Fibroblast of the aortic adventitia (primary cell): ENCODE measurements at regions not wholly inside any gene's neighbourhood (a gene's known extent, or its start where the extent isn't known, plus 50 kb on each side); places are given as distances from the start of the nearest gene placed in this dataset.

ENCODE experiments used
- DNase-seq: peaks from one replicate; pipeline ENCODE4 v3.0.0-alpha.2; 2010; ENCODE audit warnings: low read depth
- H3K4me3 ChIP-seq: 2 replicates; pipeline ENCODE4 v1.5.1; 2011; ENCODE audit warnings: low read depth, mild to moderate bottlenecking, control low read depth, low read length, moderate library complexity
- CTCF ChIP-seq: IDR thresholded peaks from 2 replicates; pipeline ENCODE4 v1.5.1; 2011; ENCODE audit warnings: mild to moderate bottlenecking, low read length, control low read depth, inconsistent platforms; ENCODE audit not compliant: insufficient read depth

GRCh38 chr3:10570196-10570946 is 65.0 kb upstream of the ATP2B2 start:
- peak; percentile 19 for DNase-seq
- TF ChIP-seq CTCF: no peak
- no peak overlapping the region for H3K4me3 ChIP-seq

GRCh38 chr3:10574101-10574620 is 68.8 kb upstream of the ATP2B2 start:
- no peak overlapping the region for H3K4me3 ChIP-seq
- DNase-seq: no peak
- TF ChIP-seq CTCF: no peak

GRCh38 chr3:10575601-10576160 is 70.3 kb upstream of the ATP2B2 start:
- no peak for TF ChIP-seq CTCF
- no peak for DNase-seq

GRCh38 chr3:10577486-10577885 is 72.1 kb upstream of the ATP2B2 start:
- no peak for DNase-seq
- no peak for TF ChIP-seq CTCF
- H3K4me3 ChIP-seq: no peak overlapping the region

More at GRCh38 chr3:10575601-10576160, 70.3 kb upstream of the ATP2B2 start:
- no peak overlapping the region for H3K4me3 ChIP-seq

- no peak overlapping the region for H3K4me3 ChIP-seq
- DNase-seq: no peak
- no peak for TF ChIP-seq CTCF
These were observed 75.0 kb upstream of the ATP2B2 start for GRCh38 chr3:10580426-10580825.

- DNase-seq: peak; percentile 31
- no peak overlapping the region for H3K4me3 ChIP-seq
- TF ChIP-seq CTCF: no peak
These were observed 75.9 kb upstream of the ATP2B2 start for GRCh38 chr3:10581251-10581650.

GRCh38 chr3:10581716-10582115 is 76.3 kb upstream of the ATP2B2 start:
- DNase-seq: no peak
- H3K4me3 ChIP-seq: no peak overlapping the region
- TF ChIP-seq CTCF: no peak
